Activated CD8-positive, alpha-beta T cell treated with anti-CD3 and anti-CD28 coated beads for 36 hours (primary cell): ENCODE measurements at regions not wholly inside any gene's neighbourhood (a gene's known extent, or its start where the extent isn't known, plus 50 kb on each side); places are given as distances from the start of the nearest gene placed in this dataset.

Experiments used
- ATAC-seq: fragments of 200-7000 bp; cut with Tn5 transposase; one replicate; pipeline ENCODE4 v1.10.0; 2021; ENCODE audit warnings: mild to moderate bottlenecking, moderate library complexity
- CTCF ChIA-PET: fragments of 350-600 bp; sonication (Branson Sonifier 250); formaldehyde crosslinking; loops from one replicate; lab custom pipeline; 2021; ENCODE audit warnings: antibody characterized with exemption; lab: Charles Lee
- POLR2A ChIA-PET: fragments of 350-600 bp; sonication (Branson Sonifier 250); formaldehyde crosslinking; loops from one replicate; lab custom pipeline; 2021; ENCODE audit warnings: antibody characterized with exemption; lab: Charles Lee
- DNase-seq: peaks from one replicate; pipeline ENCODE4 v3.0.0-alpha.2; 2020
- H3K27ac Mint-ChIP-seq: one replicate; pipeline ENCODE4 v1.8.0; 2021; ENCODE audit warnings: mild to moderate bottlenecking, mixed read lengths
- H3K27me3 Mint-ChIP-seq: one replicate; pipeline ENCODE4 v1.8.0; 2021; ENCODE audit warnings: mixed read lengths
- H3K36me3 Mint-ChIP-seq: one replicate; pipeline ENCODE4 v1.8.0; 2021; ENCODE audit warnings: low read depth, mixed read lengths
- H3K4me1 Mint-ChIP-seq: one replicate; pipeline ENCODE4 v1.8.0; 2021; ENCODE audit warnings: low read depth, mixed read lengths
- H3K4me3 Mint-ChIP-seq: one replicate; pipeline ENCODE4 v1.8.0; 2021; ENCODE audit warnings: mild to moderate bottlenecking, moderate library complexity, mixed read lengths
- H3K9me3 Mint-ChIP-seq: one replicate; pipeline ENCODE4 v1.8.0; 2021; ENCODE audit warnings: mixed read lengths
- intact Hi-C: fragments of 100-400 bp; cut with micrococcal nuclease; formaldehyde crosslinking; loops from one replicate; pipeline ENCODE4 v1.10.0; 2022
- TF ChIP-seq, protein P1 (sequence below): fragments of 200-600 bp; IDR thresholded peaks from one replicate; pipeline ENCODE4 v1.8.0; 2022; ENCODE audit warnings: antibody characterized with exemption, mild to moderate bottlenecking

DNA sequence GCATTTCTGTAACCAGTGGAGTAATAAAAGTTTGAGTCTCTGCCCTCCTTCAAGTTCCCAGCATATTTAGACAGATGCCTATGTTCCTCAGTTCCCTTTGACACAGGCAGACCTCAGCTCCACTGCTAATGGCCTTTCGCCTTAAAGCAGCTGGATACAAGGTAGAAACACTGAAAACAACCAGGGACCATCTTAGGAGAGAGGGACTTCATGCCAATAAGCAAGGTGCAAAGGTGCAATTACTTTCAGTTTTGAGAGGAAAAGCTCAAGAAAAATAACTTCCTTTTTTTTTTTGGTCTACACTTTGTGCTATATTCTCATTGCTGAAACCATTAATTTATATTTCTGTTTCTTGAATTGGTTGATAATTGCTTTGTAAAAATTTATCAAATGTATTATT lies 781.9 kb upstream of the GALNTL6 start:
- DNase-seq = no peak
- Mint-ChIP-seq H3K4me3 (no peak overlapping the region), H3K27ac (no peak overlapping the region), H3K9me3 (peaks cover 7% of the 10 kb centered on the region), H3K4me1 (no peaks in the 10 kb centered on the region), H3K36me3 (no peaks in the 10 kb centered on the region), H3K27me3 (no peaks in the 10 kb centered on the region)
- TF ChIP-seq, protein P1, sequence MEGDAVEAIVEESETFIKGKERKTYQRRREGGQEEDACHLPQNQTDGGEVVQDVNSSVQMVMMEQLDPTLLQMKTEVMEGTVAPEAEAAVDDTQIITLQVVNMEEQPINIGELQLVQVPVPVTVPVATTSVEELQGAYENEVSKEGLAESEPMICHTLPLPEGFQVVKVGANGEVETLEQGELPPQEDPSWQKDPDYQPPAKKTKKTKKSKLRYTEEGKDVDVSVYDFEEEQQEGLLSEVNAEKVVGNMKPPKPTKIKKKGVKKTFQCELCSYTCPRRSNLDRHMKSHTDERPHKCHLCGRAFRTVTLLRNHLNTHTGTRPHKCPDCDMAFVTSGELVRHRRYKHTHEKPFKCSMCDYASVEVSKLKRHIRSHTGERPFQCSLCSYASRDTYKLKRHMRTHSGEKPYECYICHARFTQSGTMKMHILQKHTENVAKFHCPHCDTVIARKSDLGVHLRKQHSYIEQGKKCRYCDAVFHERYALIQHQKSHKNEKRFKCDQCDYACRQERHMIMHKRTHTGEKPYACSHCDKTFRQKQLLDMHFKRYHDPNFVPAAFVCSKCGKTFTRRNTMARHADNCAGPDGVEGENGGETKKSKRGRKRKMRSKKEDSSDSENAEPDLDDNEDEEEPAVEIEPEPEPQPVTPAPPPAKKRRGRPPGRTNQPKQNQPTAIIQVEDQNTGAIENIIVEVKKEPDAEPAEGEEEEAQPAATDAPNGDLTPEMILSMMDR = no peak
- CTCF ChIA-PET = no interaction called here
- ATAC-seq = no peak
- intact Hi-C loops = no loop called here
- POLR2A ChIA-PET = no interaction called here

DNA sequence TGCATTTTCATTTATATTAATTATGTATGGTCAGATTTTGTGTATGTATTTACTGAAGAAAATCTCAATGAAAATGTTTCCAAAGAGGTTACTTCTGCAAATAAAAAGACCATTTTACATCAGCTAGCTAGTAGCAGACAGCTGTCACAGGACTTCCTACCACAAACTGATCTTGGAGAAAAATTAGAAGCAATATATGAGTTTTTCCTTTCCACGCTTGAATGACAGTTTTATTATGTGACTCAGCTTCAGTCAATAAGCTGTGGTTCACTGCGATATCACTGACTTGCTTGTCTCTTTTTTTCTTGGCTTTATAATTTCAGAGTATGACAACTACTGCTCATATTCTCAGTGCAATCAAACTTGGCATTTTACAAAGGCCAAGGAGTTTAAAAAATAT lies 787.4 kb upstream of the GALNTL6 start:
- no peak for ATAC-seq
- TF ChIP-seq, protein P1 = no peak
- POLR2A ChIA-PET = no interaction called here
- intact Hi-C loops = no loop called here
- peaks cover 2% of the 10 kb centered on the region for H3K9me3 Mint-ChIP-seq
- no peaks in the 10 kb centered on the region for H3K4me1 Mint-ChIP-seq
- no peaks in the 10 kb centered on the region for H3K36me3 Mint-ChIP-seq
- CTCF ChIA-PET = no interaction called here
- no peak overlapping the region for H3K4me3 Mint-ChIP-seq
- H3K27ac Mint-ChIP-seq = no peak overlapping the region
- no peak for DNase-seq
- H3K27me3 Mint-ChIP-seq = no peaks in the 10 kb centered on the region

DNA sequence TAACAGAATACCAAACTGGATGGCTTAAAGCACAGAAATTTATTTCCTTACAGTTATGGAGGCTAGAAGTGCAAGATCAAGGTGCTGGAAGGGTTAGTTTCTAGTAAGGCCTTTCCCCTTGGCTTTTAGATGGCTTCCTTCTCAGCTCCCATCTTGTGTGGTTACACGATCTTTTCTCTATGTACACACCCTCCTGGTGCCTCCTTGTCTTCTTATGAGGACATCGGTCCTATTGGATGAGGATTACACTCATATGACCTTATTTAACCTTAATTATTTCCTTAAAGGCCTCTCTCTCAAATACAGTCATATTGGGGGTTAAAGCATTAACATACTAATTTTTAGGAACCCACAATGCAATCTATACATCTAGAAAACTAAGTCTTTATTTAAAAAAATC lies 787.9 kb upstream of the GALNTL6 start:
- H3K9me3 Mint-ChIP-seq = peaks cover 2% of the 10 kb centered on the region
- H3K4me3 Mint-ChIP-seq = no peak overlapping the region
- ChIA-PET POLR2A (no interaction called here), CTCF (no interaction called here)
- TF ChIP-seq, protein P1 = no peak
- intact Hi-C loops = no loop called here
- ATAC-seq = no peak
- no peaks in the 10 kb centered on the region for H3K27me3 Mint-ChIP-seq
- no peak for DNase-seq
- no peak overlapping the region for H3K27ac Mint-ChIP-seq
- H3K36me3 Mint-ChIP-seq = no peaks in the 10 kb centered on the region
- H3K4me1 Mint-ChIP-seq = no peaks in the 10 kb centered on the region

DNA sequence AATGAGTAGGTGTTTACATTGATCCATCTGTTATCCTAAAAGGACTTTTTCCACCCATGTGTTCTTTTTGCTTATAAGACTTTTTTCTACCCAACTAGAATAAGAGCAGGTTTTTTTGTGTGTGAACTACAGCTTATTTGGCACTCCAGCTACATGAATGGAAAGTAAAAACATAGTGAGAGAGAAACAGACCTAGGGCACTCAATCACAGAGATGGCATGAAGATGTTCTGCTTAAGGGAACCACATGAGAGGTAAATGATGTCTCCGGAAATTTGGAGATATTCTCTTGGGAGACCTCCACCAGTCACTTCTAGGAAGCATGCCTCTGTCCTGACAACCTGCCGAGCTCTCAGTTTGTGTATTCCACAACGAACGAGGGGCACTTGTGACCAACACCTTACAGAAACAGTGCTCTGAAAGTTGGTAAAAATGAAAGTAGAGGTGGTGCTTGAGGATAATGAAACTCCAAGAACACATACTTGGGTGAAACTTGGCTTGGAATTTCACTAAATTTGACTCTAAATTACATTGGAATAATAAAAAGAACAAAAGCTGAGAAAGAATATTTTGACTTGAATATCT lies 788.4 kb upstream of the GALNTL6 start:
- Mint-ChIP-seq H3K9me3 (peaks cover 2% of the 10 kb centered on the region), H3K36me3 (no peaks in the 10 kb centered on the region), H3K4me3 (no peak overlapping the region), H3K27me3 (no peaks in the 10 kb centered on the region), H3K4me1 (no peaks in the 10 kb centered on the region), H3K27ac (no peak overlapping the region)
- intact Hi-C loops = no loop called here
- TF ChIP-seq, protein P1 = no peak
- CTCF ChIA-PET = no interaction called here
- DNase-seq (no peak), ATAC-seq (no peak)
- POLR2A ChIA-PET = no interaction called here

DNA sequence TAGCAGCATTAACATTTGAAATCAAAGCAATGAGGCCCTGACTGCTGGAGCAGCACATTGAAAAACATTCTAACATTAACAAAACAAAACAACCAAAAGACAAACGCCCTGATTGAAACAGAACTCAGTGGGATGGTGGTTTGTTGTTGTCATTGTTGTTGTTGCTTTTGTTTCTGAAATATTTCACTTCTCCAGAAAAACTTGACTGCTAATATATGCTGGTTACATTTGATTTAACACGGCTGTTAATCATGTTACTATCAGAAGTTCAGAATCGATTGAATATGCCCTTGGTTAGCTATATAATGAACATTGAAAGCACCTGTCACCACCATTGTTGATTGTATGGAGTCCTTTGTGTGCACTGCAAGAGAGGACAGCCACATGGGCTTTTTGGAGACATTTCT lies 790.4 kb upstream of the GALNTL6 start:
- Mint-ChIP-seq H3K36me3 (no peaks in the 10 kb centered on the region), H3K4me1 (no peaks in the 10 kb centered on the region), H3K4me3 (no peak overlapping the region), H3K27ac (no peak overlapping the region), H3K27me3 (no peaks in the 10 kb centered on the region), H3K9me3 (no peaks in the 10 kb centered on the region)
- no peak for ATAC-seq
- TF ChIP-seq, protein P1 = no peak
- intact Hi-C loops = no loop called here
- CTCF ChIA-PET = no interaction called here
- no peak for DNase-seq
- POLR2A ChIA-PET = no interaction called here
